ENCODE measurements at regions not wholly inside any gene's neighbourhood (a gene's known extent, or its start where the extent isn't known, plus 50 kb on each side); places are given as distances from the start of the nearest gene placed in this dataset.

- Histone ChIP-seq H3K27me3 (no peaks in the 10 kb centered on the region), H3K27ac (no peak overlapping the region), H3K9me3 (no peaks in the 10 kb centered on the region), H3K36me3 (no peaks in the 10 kb centered on the region), H3K4me1 (peaks cover 5% of the 10 kb centered on the region), H3K4me3 (no peak overlapping the region)
- TF ChIP-seq POLR2A (IDR thresholded peaks at IDR 0.05) (no peak), CTCF (IDR thresholded peaks at IDR 0.05) (no peak), POLR2AphosphoS5 (IDR thresholded peaks at IDR 0.05; ENCODE audit: insufficient read depth in 1 of 2, low read depth in 1 of 2) (no peak)
- intact Hi-C loops (cut with DNase I): no loop called here
- no peak for DNase-seq (ENCODE audit: extremely low spot score in 2 of 2)
Measured at GRCh38 chr15:63454503-63455211, 49.7 kb upstream of the USP3 start.
